ENCODE measurements at regions not wholly inside any gene's neighbourhood (a gene's known extent, or its start where the extent isn't known, plus 50 kb on each side); places are given as distances from the start of the nearest gene placed in this dataset.
A peak's percentile ranks its signal among the peaks of the same experiment; 100 is the strongest.

GRCh38 chr13:106415442-106415841 lies 120.0 kb downstream of the EFNB2 start:
- H3K27ac ChIP-seq (ENCODE audit: low read depth, low read length) = peak overlapping the region; percentile 72
- WGBS (ENCODE audit: insufficient coverage) = no CpG with 5 or more reads among the region's 4 CpGs
- peak in 1 of 6 donors; percentile 12 for DNase-seq (ENCODE audit: low read depth in 4 of 6, low spot score in 6 of 6)

DNA sequence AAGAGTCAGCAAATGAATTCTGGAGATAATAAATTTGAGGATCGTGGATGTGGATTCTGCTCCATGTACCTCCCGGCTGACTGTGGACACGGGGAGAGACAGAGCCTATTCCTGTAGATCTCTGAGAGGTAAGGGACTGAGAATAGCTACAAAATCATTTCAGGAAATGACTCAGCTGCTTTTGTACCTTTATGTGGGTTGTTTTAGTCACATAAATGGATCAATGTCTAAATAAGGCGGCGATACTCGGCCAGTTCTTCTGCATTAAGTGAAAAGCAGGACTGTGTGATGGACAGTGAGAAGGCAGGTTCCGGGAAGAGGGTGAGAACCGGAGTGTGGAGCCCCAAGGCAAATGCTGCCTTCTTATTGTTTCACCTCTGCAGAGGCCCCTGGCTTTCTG lies 128.1 kb downstream of the EFNB2 start:
- Histone ChIP-seq H3K4me3 (ENCODE audit: low read depth, low read length) (no peak overlapping the region), H3K27me3 (ENCODE audit: control insufficient read depth, insufficient read depth, low read length) (no peaks in the 10 kb centered on the region), H3K27ac (ENCODE audit: low read depth, low read length) (no peak overlapping the region), H3K36me3 (ENCODE audit: control insufficient read depth, insufficient read depth, low read length) (no peaks in the 10 kb centered on the region), H3K9me3 (ENCODE audit: control insufficient read depth, insufficient read depth, low read length) (no peaks in the 10 kb centered on the region), H3K4me1 (ENCODE audit: control insufficient read depth, insufficient read depth, low read length) (no peaks in the 10 kb centered on the region)
- DNase-seq (ENCODE audit: low read depth in 4 of 6, low spot score in 6 of 6) = no peak
- 87% methylated on average over 7 of the region's 8 CpGs for whole genome bisulfite sequencing (ENCODE audit: insufficient coverage)

More at GRCh38 chr13:106415442-106415841, 120.0 kb downstream of the EFNB2 start:
- Histone ChIP-seq H3K4me3 (ENCODE audit: low read depth, low read length) (no peak overlapping the region), H3K36me3 (ENCODE audit: control insufficient read depth, insufficient read depth, low read length) (no peaks in the 10 kb centered on the region), H3K4me1 (ENCODE audit: control insufficient read depth, insufficient read depth, low read length) (no peaks in the 10 kb centered on the region), H3K27me3 (ENCODE audit: control insufficient read depth, insufficient read depth, low read length) (no peaks in the 10 kb centered on the region), H3K9me3 (ENCODE audit: control insufficient read depth, insufficient read depth, low read length) (no peaks in the 10 kb centered on the region)

- H3K27ac ChIP-seq (ENCODE audit: low read depth, low read length) = no peak overlapping the region
- 34% methylated on average over 5 of the region's 6 CpGs for WGBS (ENCODE audit: insufficient coverage)
- H3K36me3 ChIP-seq (ENCODE audit: control insufficient read depth, insufficient read depth, low read length) = no peaks in the 10 kb centered on the region
- H3K4me1 ChIP-seq (ENCODE audit: control insufficient read depth, insufficient read depth, low read length) = no peaks in the 10 kb centered on the region
- H3K9me3 ChIP-seq (ENCODE audit: control insufficient read depth, insufficient read depth, low read length) = no peaks in the 10 kb centered on the region
- H3K27me3 ChIP-seq (ENCODE audit: control insufficient read depth, insufficient read depth, low read length) = no peaks in the 10 kb centered on the region
- H3K4me3 ChIP-seq (ENCODE audit: low read depth, low read length) = no peak overlapping the region
- no peak for DNase-seq (ENCODE audit: low read depth in 4 of 6, low spot score in 6 of 6)
Measured at GRCh38 chr13:106405731-106406130, 129.7 kb downstream of the EFNB2 start.

DNA sequence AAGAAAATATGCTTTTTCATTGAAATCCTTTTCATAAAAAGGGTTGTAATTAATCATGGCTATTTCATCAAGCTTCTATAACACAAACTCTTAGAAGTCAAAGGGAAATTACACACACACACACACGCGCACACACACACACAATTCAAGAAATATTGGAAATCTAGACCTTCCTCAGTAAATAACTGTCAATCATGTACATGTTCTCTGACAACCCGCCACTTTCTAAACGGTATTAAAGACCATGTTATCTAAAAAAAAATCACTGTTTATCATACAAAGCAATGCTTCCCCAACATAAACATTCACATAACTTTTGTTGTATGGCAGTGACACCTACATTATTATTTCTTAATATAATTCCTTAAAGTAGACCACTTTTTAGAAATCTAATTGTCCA lies 132.2 kb downstream of the EFNB2 start:
- Histone ChIP-seq H3K36me3 (ENCODE audit: control insufficient read depth, insufficient read depth, low read length) (no peaks in the 10 kb centered on the region), H3K9me3 (ENCODE audit: control insufficient read depth, insufficient read depth, low read length) (no peaks in the 10 kb centered on the region), H3K27me3 (ENCODE audit: control insufficient read depth, insufficient read depth, low read length) (no peaks in the 10 kb centered on the region), H3K4me3 (ENCODE audit: low read depth, low read length) (no peak overlapping the region), H3K4me1 (ENCODE audit: control insufficient read depth, insufficient read depth, low read length) (no peaks in the 10 kb centered on the region), H3K27ac (ENCODE audit: low read depth, low read length) (no peak overlapping the region)
- WGBS (ENCODE audit: insufficient coverage) = no CpG with 5 or more reads among the region's 4 CpGs
- DNase-seq (ENCODE audit: low read depth in 4 of 6, low spot score in 6 of 6) = no peak

- Histone ChIP-seq H3K27me3 (ENCODE audit: control insufficient read depth, insufficient read depth, low read length) (no peaks in the 10 kb centered on the region), H3K4me3 (ENCODE audit: low read depth, low read length) (no peak overlapping the region), H3K9me3 (ENCODE audit: control insufficient read depth, insufficient read depth, low read length) (no peaks in the 10 kb centered on the region), H3K4me1 (ENCODE audit: control insufficient read depth, insufficient read depth, low read length) (no peaks in the 10 kb centered on the region), H3K27ac (ENCODE audit: low read depth, low read length) (no peak overlapping the region), H3K36me3 (ENCODE audit: control insufficient read depth, insufficient read depth, low read length) (no peaks in the 10 kb centered on the region)
- 100% methylated on average over 3 of the region's 5 CpGs for whole genome bisulfite sequencing (ENCODE audit: insufficient coverage)
- peak in 1 of 6 donors; percentile 47 for DNase-seq (ENCODE audit: low read depth in 4 of 6, low spot score in 6 of 6)
Measured at GRCh38 chr13:106402866-106403265, 132.6 kb downstream of the EFNB2 start.

DNA sequence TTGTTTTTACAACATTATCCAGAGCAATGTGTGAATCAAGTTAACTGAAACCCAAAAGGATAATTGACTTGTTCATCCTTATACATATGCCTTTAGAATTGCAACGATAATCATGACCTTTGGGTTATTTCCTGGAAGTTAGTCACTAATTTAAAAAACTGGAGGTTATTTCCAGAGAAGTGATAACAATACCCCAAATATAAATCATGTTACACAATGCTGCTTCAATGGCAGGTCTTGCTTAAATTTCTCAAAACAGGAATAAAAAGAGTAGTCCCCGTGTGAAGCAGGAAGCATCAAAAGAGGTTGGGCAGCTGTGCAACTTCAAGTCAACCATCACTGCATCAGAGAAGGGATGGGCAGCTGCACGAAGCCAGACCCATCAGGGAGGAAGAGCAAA lies 134.4 kb downstream of the EFNB2 start:
- Histone ChIP-seq H3K9me3 (ENCODE audit: control insufficient read depth, insufficient read depth, low read length) (no peaks in the 10 kb centered on the region), H3K4me3 (ENCODE audit: low read depth, low read length) (no peak overlapping the region), H3K36me3 (ENCODE audit: control insufficient read depth, insufficient read depth, low read length) (no peaks in the 10 kb centered on the region), H3K4me1 (ENCODE audit: control insufficient read depth, insufficient read depth, low read length) (no peaks in the 10 kb centered on the region), H3K27me3 (ENCODE audit: control insufficient read depth, insufficient read depth, low read length) (no peaks in the 10 kb centered on the region), H3K27ac (ENCODE audit: low read depth, low read length) (no peak overlapping the region)
- 40% methylated on average over 2 of the region's 3 CpGs for WGBS (ENCODE audit: insufficient coverage)
- no peak for DNase-seq (ENCODE audit: low read depth in 4 of 6, low spot score in 6 of 6)

GRCh38 chr13:106400289-106400688 lies 135.2 kb downstream of the EFNB2 start:
- Histone ChIP-seq H3K27me3 (ENCODE audit: control insufficient read depth, insufficient read depth, low read length) (no peaks in the 10 kb centered on the region), H3K9me3 (ENCODE audit: control insufficient read depth, insufficient read depth, low read length) (no peaks in the 10 kb centered on the region), H3K36me3 (ENCODE audit: control insufficient read depth, insufficient read depth, low read length) (no peaks in the 10 kb centered on the region), H3K4me1 (ENCODE audit: control insufficient read depth, insufficient read depth, low read length) (no peaks in the 10 kb centered on the region), H3K27ac (ENCODE audit: low read depth, low read length) (no peak overlapping the region), H3K4me3 (ENCODE audit: low read depth, low read length) (no peak overlapping the region)
- no peak for DNase-seq (ENCODE audit: low read depth in 4 of 6, low spot score in 6 of 6)
- WGBS (ENCODE audit: insufficient coverage) = 86% methylated on average over 1 of the region's 1 CpG

GRCh38 chr13:106398289-106398688 lies 137.2 kb downstream of the EFNB2 start:
- Histone ChIP-seq H3K27ac (ENCODE audit: low read depth, low read length) (no peak overlapping the region), H3K4me1 (ENCODE audit: control insufficient read depth, insufficient read depth, low read length) (no peaks in the 10 kb centered on the region), H3K36me3 (ENCODE audit: control insufficient read depth, insufficient read depth, low read length) (no peaks in the 10 kb centered on the region), H3K27me3 (ENCODE audit: control insufficient read depth, insufficient read depth, low read length) (no peaks in the 10 kb centered on the region), H3K4me3 (ENCODE audit: low read depth, low read length) (no peak overlapping the region), H3K9me3 (ENCODE audit: control insufficient read depth, insufficient read depth, low read length) (no peaks in the 10 kb centered on the region)
- WGBS (ENCODE audit: insufficient coverage) = no CpG with 5 or more reads among the region's 1 CpG
- peak in 1 of 6 donors; percentile 54 for DNase-seq (ENCODE audit: low read depth in 4 of 6, low spot score in 6 of 6)

DNA sequence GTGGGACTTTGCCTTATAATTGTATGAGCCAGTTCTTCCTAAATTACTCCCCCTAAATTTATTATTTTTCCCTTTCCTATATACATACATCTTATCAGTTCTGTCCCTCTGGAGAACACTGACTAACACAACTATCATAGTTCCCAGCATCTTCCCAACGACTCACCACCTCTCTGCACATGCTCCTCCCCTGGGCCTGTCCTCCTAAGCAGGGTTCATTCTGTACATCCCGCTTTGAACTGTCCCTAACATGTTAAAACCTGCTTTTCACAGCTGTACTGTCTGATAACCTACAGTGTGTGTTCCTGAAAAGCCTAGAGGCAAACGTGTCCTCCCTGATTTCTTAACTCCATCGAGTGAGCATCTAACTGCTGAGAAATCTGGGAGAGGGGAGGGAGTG lies 141.7 kb downstream of the EFNB2 start:
- Histone ChIP-seq H3K27me3 (ENCODE audit: control insufficient read depth, insufficient read depth, low read length) (no peaks in the 10 kb centered on the region), H3K4me1 (ENCODE audit: control insufficient read depth, insufficient read depth, low read length) (no peaks in the 10 kb centered on the region), H3K27ac (ENCODE audit: low read depth, low read length) (no peak overlapping the region), H3K4me3 (ENCODE audit: low read depth, low read length) (no peak overlapping the region), H3K9me3 (ENCODE audit: control insufficient read depth, insufficient read depth, low read length) (no peaks in the 10 kb centered on the region), H3K36me3 (ENCODE audit: control insufficient read depth, insufficient read depth, low read length) (no peaks in the 10 kb centered on the region)
- 86% methylated on average over 2 of the region's 4 CpGs for WGBS (ENCODE audit: insufficient coverage)
- DNase-seq (ENCODE audit: low read depth in 4 of 6, low spot score in 6 of 6) = no peak

GRCh38 chr13:106391681-106392080 lies 143.8 kb downstream of the EFNB2 start:
- H3K36me3 ChIP-seq (ENCODE audit: control insufficient read depth, insufficient read depth, low read length) = no peaks in the 10 kb centered on the region
- H3K9me3 ChIP-seq (ENCODE audit: control insufficient read depth, insufficient read depth, low read length) = no peaks in the 10 kb centered on the region
- no peaks in the 10 kb centered on the region for H3K4me1 ChIP-seq (ENCODE audit: control insufficient read depth, insufficient read depth, low read length)
- no peak for DNase-seq (ENCODE audit: low read depth in 4 of 6, low spot score in 6 of 6)
- H3K27ac ChIP-seq (ENCODE audit: low read depth, low read length) = no peak overlapping the region
- no peak overlapping the region for H3K4me3 ChIP-seq (ENCODE audit: low read depth, low read length)
- H3K27me3 ChIP-seq (ENCODE audit: control insufficient read depth, insufficient read depth, low read length) = no peaks in the 10 kb centered on the region
- 99% methylated on average over 6 of the region's 6 CpGs for WGBS (ENCODE audit: insufficient coverage)
